ENCODE measurements at regions not wholly inside any gene's neighbourhood (a gene's known extent, or its start where the extent isn't known, plus 50 kb on each side); places are given as distances from the start of the nearest gene placed in this dataset.
"Not testable (repeated sequence)": the region's sequence is repeated elsewhere in the genome, so short reads cannot be mapped to it uniquely, and the experiment has no call there.

- no peak for DNase-seq
Measured at GRCh38 chr4:18621186-18621585, 599.6 kb upstream of the LCORL start.

DNA sequence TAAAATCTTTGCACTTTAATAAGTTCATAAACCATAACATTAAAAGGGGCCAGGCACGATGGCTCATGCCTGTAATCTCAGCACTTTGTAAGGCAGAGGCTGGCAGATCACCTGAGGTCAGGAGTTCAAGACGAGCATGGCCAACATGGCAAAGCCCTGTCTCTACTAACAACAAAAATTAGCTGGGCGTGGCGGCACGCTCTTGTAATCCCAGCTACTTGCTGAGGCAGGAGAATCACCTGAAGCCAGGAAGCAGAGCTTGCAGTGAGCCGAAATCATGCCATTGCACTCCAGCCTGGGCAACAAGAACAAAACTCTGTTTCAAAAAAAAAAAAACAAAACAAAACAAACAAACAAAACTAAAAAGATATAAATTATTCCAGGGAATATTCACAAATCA, 595.2 kb upstream of the LCORL start:
- DNase-seq: no peak

GRCh38 chr4:18611026-18611425, 589.5 kb upstream of the LCORL start:
- DNase-seq: no peak

DNA sequence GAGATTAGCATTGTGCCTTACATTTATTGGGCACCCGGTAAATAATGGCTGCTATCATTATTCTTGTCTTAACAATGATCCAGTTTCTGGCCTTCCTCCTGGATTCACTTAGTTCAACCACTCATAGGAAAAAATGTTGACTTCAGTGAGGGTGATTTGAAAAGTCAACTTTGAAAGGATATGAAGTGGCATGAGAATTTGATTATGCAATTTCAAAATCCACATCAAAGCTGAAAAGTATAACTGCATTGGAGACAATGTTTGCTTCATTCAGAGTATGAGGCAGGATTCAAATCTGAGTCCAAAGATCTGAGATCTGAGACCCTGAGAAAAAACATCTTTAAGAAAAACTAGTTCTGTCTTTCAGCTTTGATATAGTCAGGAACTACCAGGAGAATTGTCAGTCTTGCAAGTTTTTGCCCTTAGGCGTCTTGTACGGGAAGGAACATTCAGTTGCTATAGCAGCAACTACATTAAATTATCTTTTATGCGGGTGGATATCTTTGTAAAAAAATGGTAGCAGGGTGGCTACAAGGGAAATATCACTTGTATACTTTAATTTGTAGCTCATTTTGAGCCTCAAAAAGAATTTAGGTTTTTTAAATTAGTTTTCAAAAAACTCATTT, 587.5 kb upstream of the LCORL start:
- no peak for DNase-seq

DNA sequence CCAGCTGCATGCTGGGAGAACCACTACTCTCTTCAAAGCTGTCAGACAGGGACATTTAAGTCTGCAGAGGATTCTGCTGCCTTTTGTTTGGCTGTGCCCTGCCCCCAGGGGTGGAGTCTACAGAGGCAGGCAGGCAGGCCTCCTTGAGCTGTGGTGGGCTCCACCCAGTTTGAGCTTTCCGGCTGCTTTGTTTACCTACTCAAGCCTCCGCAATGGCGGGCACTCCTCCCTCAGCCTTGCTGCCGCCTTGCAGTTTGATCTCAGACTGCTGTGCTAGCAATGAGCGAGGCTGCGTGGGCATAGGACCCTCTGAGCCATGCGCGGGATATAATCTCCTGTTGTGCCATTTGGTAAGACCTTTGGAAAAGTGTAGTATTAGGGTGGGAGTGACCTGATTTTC, 581.1 kb upstream of the LCORL start:
- DNase-seq: not testable (repeated sequence)

DNA sequence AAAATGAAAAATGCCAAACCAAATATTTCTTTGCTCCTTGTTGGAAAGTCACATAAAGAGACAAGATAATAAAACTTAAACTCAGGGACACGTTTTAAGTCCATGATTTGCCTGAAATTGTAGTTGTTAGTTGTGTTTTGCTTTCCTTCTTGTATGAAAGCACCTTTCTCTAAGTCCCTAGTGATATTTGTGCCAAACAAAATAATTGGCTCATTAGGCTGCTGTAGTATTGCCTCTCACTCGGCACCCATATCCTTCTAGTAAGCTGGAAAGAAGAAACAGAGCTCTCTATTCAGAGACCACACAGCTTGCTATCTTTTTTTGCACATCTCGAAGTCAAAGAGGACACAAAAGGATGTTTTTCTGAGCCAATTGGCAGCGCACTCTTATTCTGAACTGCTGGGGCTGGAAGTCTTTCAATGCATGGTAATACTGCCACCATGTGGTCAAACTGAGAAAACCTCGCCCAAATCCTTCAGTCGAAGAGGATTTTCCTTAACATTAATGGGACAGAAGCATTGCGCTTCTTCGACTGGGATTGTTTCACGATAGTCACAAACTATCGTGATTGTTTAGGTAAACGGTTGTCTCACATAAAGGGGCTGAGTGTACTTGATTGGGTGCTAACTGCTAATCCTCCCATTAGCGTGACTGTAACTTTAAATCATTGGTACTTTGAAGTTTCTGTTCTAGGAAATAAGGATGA, 571.9 kb upstream of the LCORL start:
- DNase-seq: peak; percentile 94

GRCh38 chr4:18582841-18583240, 561.3 kb upstream of the LCORL start:
- DNase-seq: no peak

- DNase-seq: no peak
Measured at GRCh38 chr4:18578307-18578706, 556.8 kb upstream of the LCORL start.

GRCh38 chr4:18572481-18572880, 550.9 kb upstream of the LCORL start:
- no peak for DNase-seq

DNA sequence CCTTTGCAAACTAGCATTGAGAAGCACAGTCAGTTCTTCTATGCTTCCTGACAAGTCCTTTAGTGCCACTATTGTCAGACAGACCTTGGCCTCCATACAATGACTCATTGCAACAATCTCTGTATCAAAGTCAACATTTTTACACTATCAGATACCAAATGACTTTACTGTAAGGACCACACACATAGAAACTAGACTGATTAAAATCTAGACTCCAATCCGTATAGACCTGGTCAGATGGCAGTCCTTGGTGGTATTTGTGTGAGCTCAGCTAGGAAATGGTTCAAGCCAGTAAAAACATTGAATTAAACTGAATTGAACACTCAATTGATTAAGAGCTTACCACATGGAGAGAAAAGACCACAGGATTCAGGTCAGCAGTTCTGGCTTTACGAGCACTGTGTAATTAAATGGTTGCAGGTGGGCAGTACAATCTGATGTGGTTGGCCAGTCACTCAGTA, 549.8 kb upstream of the LCORL start:
- no peak for DNase-seq

- no peak for DNase-seq
Measured at GRCh38 chr4:18570370-18570769, 548.8 kb upstream of the LCORL start.

DNA sequence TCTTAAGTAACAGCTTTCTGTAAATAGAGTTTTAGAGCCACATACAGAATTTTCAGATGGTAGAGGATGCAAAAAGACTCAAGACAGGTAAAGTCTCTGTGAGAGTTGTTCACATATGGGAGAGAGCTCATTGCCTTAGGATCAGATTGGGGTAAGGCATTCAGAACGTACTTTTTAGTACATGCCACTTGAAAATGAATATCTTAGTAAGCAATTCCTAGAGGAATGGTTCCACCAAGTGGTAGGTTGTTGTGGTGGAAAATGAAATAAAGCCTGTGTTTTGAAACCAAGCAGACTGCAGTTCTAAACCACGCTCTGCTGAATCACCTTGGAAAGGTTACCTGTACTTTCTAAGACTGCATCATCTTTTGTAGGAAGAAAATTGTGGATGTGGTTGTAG, 547.0 kb upstream of the LCORL start:
- DNase-seq: peak; percentile 47

DNA sequence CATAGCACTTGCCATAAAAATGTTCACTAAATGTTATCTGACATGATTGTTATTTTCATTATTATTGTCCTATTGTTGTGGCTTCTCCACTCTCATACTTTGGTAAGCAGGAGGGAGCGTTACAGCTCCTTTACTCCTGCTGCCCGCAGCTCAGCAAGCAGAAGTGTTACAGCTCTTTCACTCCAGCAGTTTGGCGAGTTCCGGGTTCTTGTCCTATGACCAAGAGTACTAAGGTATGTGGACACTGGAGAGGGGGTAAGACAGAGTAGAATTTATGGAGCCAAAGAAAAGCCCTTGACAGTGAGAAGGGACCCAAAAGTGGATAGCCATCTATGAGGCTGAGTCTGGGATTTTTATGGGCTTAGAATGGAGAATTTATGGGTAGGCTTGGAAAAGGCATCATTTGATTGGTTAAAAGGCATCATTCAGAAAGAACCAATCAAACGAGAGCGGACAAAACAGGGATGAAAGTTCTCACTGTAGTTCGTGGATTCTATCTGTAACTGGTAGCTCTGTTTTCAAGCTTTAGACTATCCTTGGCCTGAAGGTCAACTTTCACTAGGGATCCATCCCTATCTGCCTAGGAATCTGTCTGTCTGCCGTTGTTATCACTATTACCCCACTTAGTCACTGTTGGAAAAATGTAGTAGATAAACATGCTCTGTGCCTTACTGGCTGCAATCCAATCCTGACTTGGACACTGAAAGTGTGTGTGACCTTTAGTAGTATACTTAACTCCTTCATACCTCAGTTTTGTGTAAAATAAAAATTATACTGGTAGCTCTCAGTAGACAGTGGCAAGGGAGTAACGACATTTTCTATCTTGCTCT, 545.6 kb upstream of the LCORL start:
- DNase-seq: no peak

DNA sequence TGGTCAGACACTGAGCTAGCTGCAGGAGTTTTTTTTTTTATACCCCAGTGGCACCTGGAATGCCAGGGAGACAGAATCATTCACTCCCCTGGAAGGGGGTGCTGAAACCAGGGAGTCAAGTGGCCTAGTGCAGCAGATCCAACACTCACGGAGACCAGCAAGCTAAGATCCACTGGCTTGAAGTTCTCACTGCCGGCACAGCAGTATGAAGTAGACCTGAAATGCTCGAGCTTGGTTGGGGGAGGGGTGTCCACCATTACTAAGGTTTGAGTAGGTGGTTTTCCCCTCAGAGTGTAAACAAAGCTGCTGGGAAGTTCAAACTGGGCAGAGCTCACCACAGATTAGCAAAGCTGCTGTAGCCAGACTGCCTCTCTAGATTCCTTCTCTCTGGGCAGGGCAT, 537.9 kb upstream of the LCORL start:
- DNase-seq: no peak

DNA sequence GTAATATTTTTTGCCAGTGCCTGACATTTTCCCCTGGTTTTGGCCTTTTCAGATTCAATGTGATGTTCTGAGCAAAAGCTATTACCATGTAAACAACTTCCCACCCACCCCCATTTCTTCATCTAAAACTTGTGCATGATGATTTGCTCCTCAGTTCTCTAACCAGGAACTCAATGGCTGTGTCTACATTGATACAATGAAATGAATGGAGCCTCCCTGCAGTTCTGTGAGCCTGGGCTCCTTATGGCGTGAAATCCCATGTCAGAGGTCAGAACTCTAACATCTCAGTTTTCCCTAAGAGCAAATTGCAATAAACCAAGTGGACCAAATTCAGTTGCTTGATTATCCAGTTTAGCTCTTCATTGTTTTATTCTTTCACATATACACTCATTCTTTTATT, 534.8 kb upstream of the LCORL start:
- no peak for DNase-seq

DNA sequence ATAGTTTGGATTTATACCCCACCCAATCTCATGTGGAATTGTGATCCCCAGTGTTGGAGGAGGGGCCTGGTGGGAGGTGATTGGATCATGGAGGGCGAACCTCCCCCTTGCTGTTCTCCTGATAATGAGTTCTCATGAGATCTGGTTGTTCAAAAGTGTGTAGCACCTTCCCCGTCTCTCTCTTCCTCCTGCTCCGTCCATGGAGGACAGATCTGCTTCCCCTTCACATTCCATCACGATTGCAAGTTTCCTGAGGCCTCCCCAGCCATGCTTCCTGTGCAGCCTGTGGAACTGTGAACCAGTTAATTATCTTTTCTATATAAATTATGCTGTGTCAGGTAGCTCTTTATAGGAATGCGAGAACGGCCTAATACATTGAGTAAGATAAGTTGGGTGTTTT, 518.8 kb upstream of the LCORL start:
- no peak for DNase-seq

DNA sequence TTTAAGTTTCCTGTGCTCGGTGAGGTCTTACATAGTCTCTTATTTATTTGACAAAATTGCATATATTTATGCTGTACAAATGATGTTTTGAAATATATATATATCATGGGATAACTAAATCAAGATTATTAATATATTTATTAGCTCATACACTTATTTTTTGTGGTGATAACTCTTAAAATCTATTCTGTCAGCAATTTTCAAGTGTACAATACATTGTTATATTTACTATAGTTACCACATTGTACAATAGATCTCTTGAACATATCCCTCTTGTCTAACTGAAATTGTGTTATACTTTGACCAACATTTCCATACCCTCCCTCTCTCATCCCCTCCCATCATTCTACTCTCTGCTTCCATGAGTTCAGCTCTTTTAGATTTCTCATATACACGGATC, 516.6 kb upstream of the LCORL start:
- DNase-seq: no peak

DNA sequence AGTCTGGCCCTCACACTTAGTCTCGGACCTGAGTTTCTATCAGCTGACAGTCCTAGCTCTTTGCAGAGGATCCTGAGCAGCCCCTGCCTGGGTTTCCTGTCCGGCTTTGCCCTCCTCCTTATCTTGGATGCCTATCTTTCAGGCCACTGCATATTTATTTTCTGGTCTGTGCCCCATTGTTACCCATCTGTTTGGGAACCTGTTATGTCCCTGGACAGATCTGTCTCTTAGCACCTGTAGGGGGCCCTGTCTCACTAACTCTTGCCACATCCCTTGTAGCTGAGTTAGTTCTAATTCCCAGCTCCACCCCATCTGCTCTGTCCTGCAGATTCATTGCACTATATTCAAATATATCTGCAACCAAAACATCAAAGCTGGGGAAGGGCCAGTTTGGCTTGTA, 514.9 kb upstream of the LCORL start:
- DNase-seq: no peak

- DNase-seq: no peak
Measured at GRCh38 chr4:18535948-18536347, 514.4 kb upstream of the LCORL start.

DNA sequence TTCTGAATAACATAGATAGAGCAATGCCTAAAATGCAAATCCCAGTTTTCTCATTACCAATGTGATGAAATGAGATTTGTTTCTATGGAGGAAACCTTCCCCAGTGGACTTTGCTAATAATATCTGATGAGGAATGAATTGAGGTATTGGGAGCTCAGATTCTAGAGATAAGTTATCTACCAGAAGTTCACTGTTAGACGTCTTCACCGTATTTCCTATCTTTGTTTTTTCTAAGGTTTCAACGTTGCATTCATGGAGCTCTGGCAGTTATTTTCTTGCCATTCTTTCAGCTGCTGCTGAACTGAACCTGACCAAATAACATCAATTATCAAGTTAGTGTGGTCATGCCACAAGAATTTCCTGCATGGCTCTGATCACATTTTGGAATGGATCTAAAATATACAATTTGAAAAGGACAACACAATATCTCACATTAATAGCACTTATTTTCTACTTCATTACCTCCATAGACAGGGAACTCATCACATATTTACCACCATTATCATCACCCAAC, 511.8 kb upstream of the LCORL start:
- DNase-seq: no peak

- no peak for DNase-seq
Measured at GRCh38 chr4:18531731-18532130, 510.2 kb upstream of the LCORL start.

GRCh38 chr4:18529482-18529881, 507.9 kb upstream of the LCORL start:
- DNase-seq: no peak

DNA sequence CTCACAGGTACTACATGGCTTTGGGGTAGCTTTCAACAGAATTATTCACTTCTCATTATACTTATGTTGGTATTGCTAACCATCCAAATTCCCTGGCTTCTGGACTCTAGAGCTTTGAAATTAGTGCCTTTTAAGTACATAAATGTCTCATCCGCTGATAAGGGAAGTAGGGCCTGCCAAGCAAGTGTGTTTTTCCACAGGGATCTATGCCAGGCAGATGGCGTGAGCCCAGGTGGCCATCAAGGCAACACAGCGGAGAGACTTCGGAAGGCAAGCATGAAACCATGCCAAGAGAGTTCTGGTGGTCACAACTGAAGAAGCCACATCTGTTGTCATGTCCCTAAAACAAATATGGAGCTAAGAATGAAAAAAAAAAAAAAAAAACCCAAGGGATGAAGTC, 503.1 kb upstream of the LCORL start:
- no peak for DNase-seq

DNA sequence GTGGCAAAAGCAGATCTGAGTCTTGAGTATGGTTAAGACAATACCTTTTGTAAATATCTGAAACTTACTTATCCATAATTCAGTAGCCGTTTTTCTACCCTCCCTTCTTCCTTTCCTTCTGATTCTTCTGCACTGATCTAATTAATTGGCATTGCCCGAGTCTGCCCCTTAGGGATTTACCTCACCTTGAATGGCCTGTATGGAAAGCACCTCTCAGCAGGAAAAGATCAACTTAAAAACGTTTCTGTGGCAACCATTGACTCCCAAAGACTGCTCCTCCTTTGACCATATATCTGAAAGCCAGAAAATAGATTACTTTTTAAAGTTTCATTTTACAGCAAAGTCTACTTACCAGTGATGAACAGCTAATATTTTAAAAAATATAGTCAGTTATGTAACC, 496.5 kb upstream of the LCORL start:
- DNase-seq: no peak
